NCI-H2081 treated with DMSO at 0.1 percent for 48 hours (cell line): ENCODE measurements at regions not wholly inside any gene's neighbourhood (a gene's known extent, or its start where the extent isn't known, plus 50 kb on each side); places are given as distances from the start of the nearest gene placed in this dataset.
"Not testable (repeated sequence)": the region's sequence is repeated elsewhere in the genome, so short reads cannot be mapped to it uniquely, and the experiment has no call there.

Source experiments
- DNase-seq: peaks from one replicate; lab custom pipeline; 2025; lab: John Stamatoyannopoulos, UW

DNA sequence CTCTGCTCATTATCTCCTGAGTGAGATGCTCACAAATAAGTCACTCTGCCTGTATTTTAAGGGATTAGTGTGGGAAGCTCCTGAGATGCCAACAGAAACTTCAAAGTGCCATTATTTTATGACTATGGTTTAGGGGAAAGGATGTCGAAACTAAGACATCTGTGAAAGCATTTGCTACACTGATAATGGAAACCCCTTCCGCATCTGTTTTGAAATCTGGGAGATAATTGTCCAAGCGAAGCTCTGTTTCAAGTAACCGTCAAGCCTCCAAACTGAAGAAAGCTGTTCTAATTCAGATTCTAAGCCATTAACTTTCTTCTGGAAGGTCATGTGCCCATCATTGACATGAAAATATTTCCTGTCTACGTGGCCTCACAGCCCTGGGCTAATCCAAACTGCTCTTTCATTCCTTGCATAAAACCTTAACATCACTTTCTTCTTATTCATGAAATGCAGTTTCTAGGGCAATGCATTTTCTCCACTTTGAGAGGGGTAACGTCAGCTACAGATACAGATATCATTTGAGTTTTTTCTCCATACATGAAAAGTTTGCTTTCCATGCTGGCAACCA, 932.0 kb downstream of the C6orf118 start:
- no peak for DNase-seq

- no peak for DNase-seq
Observed at GRCh38 chr6:164370773-164371172, 938.6 kb downstream of the C6orf118 start.

- DNase-seq: no peak
Observed at GRCh38 chr6:164359441-164359840, 944.9 kb downstream of the QKI start.

DNA sequence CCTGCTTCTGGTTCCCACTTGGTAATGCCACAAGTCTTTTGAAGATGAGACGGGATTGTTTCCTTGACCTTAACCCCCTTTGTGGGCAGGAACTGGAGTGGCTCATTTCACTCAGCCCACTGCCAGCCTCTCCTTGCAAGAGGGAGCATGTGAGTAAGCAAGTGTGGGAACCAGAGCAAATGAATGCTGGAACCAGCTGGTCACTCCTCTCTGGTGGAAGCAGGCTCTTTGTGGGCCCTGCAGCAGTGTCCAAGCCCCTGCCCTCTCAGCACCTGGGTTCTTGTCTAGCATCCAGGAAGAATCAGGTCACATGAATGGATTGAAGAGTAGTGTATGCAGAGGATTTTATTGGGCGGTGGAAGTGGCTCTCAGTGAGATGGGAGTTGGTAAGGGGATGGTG, 944.5 kb downstream of the QKI start:
- DNase-seq: no peak

DNA sequence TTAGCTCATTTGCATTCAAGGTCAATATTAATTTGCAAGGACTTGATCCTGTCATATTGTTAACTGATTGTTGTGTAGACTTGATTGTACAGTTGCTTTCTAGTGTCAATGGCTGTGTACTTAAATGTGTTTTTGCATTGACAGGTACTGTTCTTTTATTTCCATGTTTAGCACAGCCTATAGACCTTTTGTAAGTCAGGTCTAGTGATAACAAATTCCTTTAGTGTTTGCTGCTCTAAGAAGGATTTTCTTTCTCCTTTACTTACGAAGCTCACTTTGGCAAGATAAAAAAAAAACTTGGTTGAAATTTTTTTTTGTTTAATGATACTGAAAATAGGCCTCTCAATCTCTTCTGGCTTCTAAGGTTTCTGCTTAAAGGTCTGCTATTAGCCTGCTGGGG, 942.3 kb downstream of the QKI start:
- no peak for DNase-seq

- DNase-seq: no peak
Observed at GRCh38 chr6:164347455-164347854, 932.9 kb downstream of the QKI start.

GRCh38 chr6:164346631-164347030, 932.1 kb downstream of the QKI start:
- no peak for DNase-seq

- no peak for DNase-seq
Observed at GRCh38 chr6:164345806-164346496, 931.4 kb downstream of the QKI start.

DNA sequence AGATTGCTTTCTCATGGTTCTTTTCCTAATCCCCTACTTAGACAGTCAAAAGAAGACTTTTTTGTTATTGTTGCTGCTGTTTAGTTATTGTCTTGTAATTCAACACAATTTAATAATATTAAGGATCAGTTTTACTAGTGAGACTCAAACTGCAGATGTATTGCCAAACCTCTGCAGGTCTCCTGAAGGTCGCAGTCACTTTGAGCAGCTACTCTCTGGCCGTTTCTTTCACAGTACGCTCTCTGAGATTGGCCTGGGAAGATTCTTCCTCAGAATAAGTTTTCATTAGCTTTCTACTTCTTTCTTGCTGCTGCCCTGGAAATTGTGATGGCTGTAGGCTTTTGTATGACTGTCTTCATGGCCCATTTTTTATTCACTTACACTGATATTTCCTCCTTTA, 930.8 kb downstream of the QKI start:
- DNase-seq: no peak

GRCh38 chr6:164344801-164345291, 930.3 kb downstream of the QKI start:
- no peak for DNase-seq

DNA sequence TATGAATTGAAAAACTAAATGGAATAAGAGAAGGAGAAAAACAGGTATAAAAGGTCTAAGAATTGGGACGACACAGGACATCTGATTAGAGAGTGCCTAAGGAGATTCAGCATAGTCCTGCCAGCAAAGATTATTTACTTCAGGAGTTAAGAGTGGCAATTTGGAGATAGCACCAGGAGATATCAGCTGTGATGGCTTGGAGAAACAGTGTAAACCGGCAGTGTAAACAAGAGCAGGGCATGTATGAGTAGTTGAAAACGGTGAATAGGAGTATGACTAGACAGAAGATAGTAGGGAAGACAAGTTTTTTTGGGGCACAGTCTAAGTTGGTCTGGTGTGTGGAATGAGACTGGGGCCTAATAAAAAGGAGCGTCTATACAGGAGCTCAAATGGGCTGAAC, 924.9 kb downstream of the QKI start:
- DNase-seq: not testable (repeated sequence)

GRCh38 chr6:164337925-164338397, 923.4 kb downstream of the QKI start:
- DNase-seq: no peak

GRCh38 chr6:164337024-164337924, 922.8 kb downstream of the QKI start:
- no peak for DNase-seq

DNA sequence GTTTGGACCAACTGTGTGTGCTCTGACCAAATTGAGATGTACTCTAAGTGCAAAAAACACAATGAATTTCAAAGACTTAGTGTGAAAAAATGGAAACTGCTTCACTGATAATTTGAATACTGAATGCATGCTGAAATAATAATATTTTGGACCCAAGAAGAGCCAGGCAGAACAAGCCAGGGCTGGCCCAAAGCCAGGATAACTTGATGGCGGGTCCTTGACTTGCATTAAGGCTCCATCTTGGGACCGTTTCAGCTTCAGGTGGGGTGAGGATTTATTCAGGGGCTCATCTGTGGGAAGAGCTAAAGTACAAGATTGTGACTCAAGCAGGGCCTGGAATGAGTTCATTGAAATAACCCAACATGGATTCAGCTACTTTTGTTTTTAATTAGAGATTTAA, 921.9 kb downstream of the QKI start:
- no peak for DNase-seq

DNA sequence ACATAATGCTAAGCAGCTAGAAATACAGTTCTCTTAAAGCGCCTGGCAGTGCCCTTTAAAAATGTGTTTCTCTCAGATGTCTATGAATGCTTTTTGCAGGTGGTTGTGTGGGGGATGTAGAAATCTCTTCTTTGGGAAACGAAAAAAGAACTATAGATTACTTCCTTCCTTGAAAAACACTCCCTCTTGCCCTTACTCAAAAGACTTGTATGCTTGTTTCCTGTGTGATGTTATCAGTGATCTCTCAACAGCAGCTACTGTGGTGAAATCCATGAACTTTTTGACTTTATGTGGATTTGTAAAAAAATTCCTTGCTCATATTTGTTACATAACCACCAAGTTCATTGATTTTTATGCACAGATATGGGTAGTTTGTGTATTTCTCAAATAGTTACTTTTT, 916.5 kb downstream of the QKI start:
- no peak for DNase-seq

- no peak for DNase-seq
Observed at GRCh38 chr6:164325168-164325567, 910.6 kb downstream of the QKI start.

DNA sequence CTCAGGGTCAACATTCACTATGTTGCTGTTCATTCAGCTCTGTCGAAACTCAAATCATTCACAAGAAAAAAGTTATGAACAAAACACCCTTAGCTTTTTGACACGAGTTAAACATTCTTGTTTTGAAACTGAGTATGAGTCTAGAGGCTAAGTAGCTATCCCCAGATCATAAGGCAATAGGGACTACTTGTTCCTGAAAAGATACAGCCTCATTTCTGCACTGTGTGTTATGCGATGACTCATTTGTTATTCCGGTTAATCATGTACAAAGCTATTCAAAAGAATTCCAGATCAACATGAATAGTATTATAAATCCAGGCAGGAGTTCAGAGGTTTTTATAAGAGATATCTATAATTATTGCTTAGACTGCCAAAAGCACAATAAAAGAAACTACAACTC, 908.0 kb downstream of the QKI start:
- DNase-seq: no peak

DNA sequence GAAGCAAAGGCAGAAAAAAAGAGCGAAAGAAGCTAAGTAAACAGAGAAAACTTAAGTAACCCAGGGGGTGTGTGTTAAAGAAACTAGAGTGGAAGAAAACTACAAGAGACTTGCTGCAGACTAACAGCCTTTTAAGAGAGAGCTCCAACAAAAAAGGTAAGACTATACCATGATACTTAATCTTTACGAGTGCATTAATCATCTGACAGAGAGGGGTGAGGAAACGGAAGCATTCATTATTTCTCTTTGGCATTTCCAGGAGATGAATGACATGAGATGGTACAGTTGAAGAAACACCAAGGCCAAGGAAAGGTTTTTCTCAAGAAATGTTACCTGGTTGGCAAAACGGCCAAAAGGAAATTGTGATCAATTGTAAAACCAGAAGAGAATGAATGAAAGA, 906.8 kb downstream of the QKI start:
- no peak for DNase-seq

DNA sequence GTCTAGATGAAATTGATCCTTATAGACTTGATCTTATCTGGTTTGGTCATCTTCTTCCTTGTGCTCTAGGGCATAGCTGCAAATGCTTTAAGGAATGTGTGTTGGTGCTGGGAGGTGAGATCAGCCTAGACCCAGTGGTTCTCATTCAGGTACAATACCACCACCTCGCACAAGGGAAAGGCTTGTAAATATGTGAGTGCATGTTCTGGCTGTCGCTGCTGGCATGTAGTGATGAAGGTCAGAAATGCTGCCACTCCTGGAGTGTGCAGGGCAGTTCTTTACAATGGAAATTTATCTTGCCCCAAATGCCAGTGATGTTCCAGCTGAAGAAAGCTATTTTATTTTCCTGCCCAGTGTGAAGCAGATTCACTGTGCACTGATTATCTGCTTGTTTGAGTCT, 900.9 kb downstream of the QKI start:
- no peak for DNase-seq

- no peak for DNase-seq
Observed at GRCh38 chr6:164308339-164308738, 893.8 kb downstream of the QKI start.

GRCh38 chr6:164303102-164303964, 888.8 kb downstream of the QKI start:
- no peak for DNase-seq

DNA sequence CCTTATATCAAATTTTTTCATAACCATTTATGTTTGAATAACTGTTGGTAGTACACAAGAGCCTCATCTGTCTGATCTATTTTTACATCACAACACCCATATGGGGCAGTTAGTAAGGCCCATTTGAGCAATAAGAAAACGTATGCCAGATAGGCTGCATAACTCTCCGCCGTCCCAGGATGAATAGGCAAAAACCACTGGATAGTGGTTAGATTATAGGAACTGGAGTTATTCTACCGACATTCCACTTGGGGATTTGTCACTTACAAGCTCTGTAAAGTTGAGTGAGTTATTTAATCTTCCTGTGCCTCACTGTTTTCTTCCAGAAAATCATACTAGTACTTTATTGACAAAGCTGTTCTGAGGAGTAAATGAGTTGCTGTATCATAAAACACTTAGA, 881.9 kb downstream of the QKI start:
- no peak for DNase-seq
